GM12878 (cell line): ENCODE measurements at regions not wholly inside any gene's neighbourhood (a gene's known extent, or its start where the extent isn't known, plus 50 kb on each side); places are given as distances from the start of the nearest gene placed in this dataset.

ENCODE experiments used
- ATAC-seq: fragments of 200-7000 bp; cut with Tn5 transposase; 3 replicates; pipeline ENCODE4 v1.9.1; 2020; ENCODE audit warnings: mild to moderate bottlenecking, moderate library complexity
- BruUV-seq: library from RNA; stranded (reverse); fragments of 400-500 nt; replicated peaks from 2 replicates; lab custom pipeline; 2021; lab: Mats Ljungman, UMichigan
- CTCF ChIA-PET: fragments of 300-600 bp; sonication (Branson Sonifier 250); formaldehyde crosslinking; extraction: SDS; loops from one replicate; lab custom pipeline; 2021; ENCODE audit warnings: inconsistent platforms; lab: Yijun Ruan, JAX
- POLR2A ChIA-PET: fragments of 350-600 bp; formaldehyde crosslinking; extraction: SDS; loops from one replicate; lab custom pipeline; 2021; ENCODE audit warnings: inconsistent platforms; lab: Charles Lee
- RAD21 ChIA-PET: fragments of 300-600 bp; sonication (Branson Sonifier 250); formaldehyde crosslinking; loops from one replicate; lab custom pipeline; 2023; ENCODE audit warnings: antibody characterized with exemption; ENCODE audit not compliant: unreplicated experiment; lab: Charles Lee
- SMC1A ChIA-PET: fragments of 300-600 bp; sonication (Branson Sonifier 250); formaldehyde crosslinking; loops from one replicate; lab custom pipeline; 2023; ENCODE audit not compliant: unreplicated experiment, uncharacterized antibody; lab: Charles Lee
- DNase-seq: peaks from one replicate; pipeline ENCODE4 v3.0.0-alpha.2; 2011; ENCODE audit warnings: low read depth, low spot score
- FAIRE-seq: peaks from 3 replicates; lab custom pipeline; 2011; peaks lifted over from hg19 to GRCh38; lab: Jason Lieb, UNC
- H2AFZ ChIP-seq: 2 replicates; pipeline ENCODE4 v1.6.0; 2011; ENCODE audit warnings: low read depth, low read length, control low read depth; ENCODE audit not compliant: control insufficient read depth
- H3K27ac ChIP-seq: 2 replicates; pipeline ENCODE4 v1.5.1; 2011; ENCODE audit warnings: control low read depth; ENCODE audit not compliant: control insufficient read depth, insufficient read depth
- H3K27me3 ChIP-seq, 2 experiments: replicated peaks in 1 of 2; 2 replicates each; pipeline versions ENCODE4 v1.6.0 to v1.6.1; 2011; ENCODE audit warnings: low read length in 1 of 2; ENCODE audit not compliant: control insufficient read depth in 2 of 2, insufficient read depth in 2 of 2
- H3K36me3 ChIP-seq, 2 experiments: 2 replicates each; pipeline ENCODE4 v1.5.1; 2011; ENCODE audit warnings: low read length in 1 of 2; ENCODE audit not compliant: control insufficient read depth in 2 of 2, insufficient read depth in 2 of 2
- H3K4me1 ChIP-seq: 2 replicates; pipeline ENCODE4 v1.6.1; 2011; ENCODE audit warnings: mild to moderate bottlenecking, low read length, moderate library complexity, mixed read lengths; ENCODE audit not compliant: control insufficient read depth, insufficient read depth
- H3K4me2 ChIP-seq: 2 replicates; pipeline ENCODE4 v1.6.0; 2011; ENCODE audit warnings: control low read depth; ENCODE audit not compliant: control insufficient read depth, insufficient read depth
- H3K4me3 ChIP-seq: fragments of 200-600 bp; sonication (generic); 2 replicates; pipeline ENCODE4 v1.5.1; 2016
- H3K79me2 ChIP-seq: 2 replicates; pipeline ENCODE4 v1.6.0; 2011; ENCODE audit warnings: low read length; ENCODE audit not compliant: control insufficient read depth, insufficient read depth
- H3K9ac ChIP-seq: 2 replicates; pipeline ENCODE4 v1.8.0; 2011; ENCODE audit warnings: low read length, control low read depth, mixed read lengths; ENCODE audit not compliant: control insufficient read depth, insufficient read depth
- H3K9me3 ChIP-seq: replicated peaks from 3 replicates; pipeline ENCODE4 v1.5.1; 2011; ENCODE audit warnings: mild to moderate bottlenecking, low read length; ENCODE audit not compliant: control insufficient read depth, insufficient read depth
- H4K20me1 ChIP-seq: 2 replicates; pipeline ENCODE4 v1.6.0; 2011; ENCODE audit not compliant: control insufficient read depth, insufficient read depth
- BCLAF1 ChIP-seq: fragments of 450-650 bp; IDR thresholded peaks from 2 replicates; pipeline ENCODE4 v1.6.1; 2017; ENCODE audit warnings: antibody characterized with exemption, mild to moderate bottlenecking, moderate library complexity
- BMI1 ChIP-seq: fragments of 450-650 bp; IDR thresholded peaks from 2 replicates; pipeline ENCODE4 v1.6.1; 2016; ENCODE audit warnings: mild to moderate bottlenecking, moderate library complexity, borderline replicate concordance
- CTCF ChIP-seq, 3 experiments: IDR thresholded peaks in 2 of 3; conservative IDR thresholded peaks in 1 of 3; 2 replicates each; pipeline ENCODE4 v1.5.1; 2011; ENCODE audit warnings: low read depth in 3 of 3, low read length in 3 of 3, mild to moderate bottlenecking in 3 of 3, control low read depth in 2 of 3, moderate library complexity in 2 of 3, inconsistent platforms in 1 of 3, mixed read lengths in 1 of 3; ENCODE audit not compliant: control insufficient read depth in 2 of 3, insufficient read depth in 1 of 3; ENCODE audit errors: extremely low read depth in 1 of 3
- DPF2 ChIP-seq: fragments of 450-650 bp; IDR thresholded peaks from 2 replicates; pipeline ENCODE4 v1.6.1; 2017; ENCODE audit warnings: mild to moderate bottlenecking
- IRF4 ChIP-seq: IDR thresholded peaks from 2 replicates; pipeline ENCODE4 v1.6.1; 2011; ENCODE audit warnings: low read depth, low read length
- JUNB ChIP-seq: IDR thresholded peaks from 2 replicates; pipeline ENCODE4 v1.6.1; 2016; ENCODE audit warnings: antibody characterized with exemption, mild to moderate bottlenecking
- KAT2A ChIP-seq: conservative IDR thresholded peaks from 2 replicates; pipeline ENCODE4 v1.6.1; 2011; ENCODE audit warnings: low read depth, low read length; ENCODE audit not compliant: control insufficient read depth
- NFXL1 ChIP-seq: fragments of 450-650 bp; IDR thresholded peaks from 2 replicates; pipeline ENCODE4 v1.6.1; 2017; ENCODE audit warnings: antibody characterized with exemption, mild to moderate bottlenecking, borderline replicate concordance
- NFYB ChIP-seq: IDR thresholded peaks from 2 replicates; pipeline ENCODE4 v1.6.1; 2011; ENCODE audit warnings: low read depth, mild to moderate bottlenecking, low read length, improper control_type of control experiment, moderate library complexity; ENCODE audit not compliant: insufficient read depth
- NRF1 ChIP-seq: conservative IDR thresholded peaks from 2 replicates; pipeline ENCODE4 v1.6.1; 2011; ENCODE audit warnings: mild to moderate bottlenecking, low read depth, low read length, improper control_type of control experiment
- PBX3 ChIP-seq: IDR thresholded peaks from 2 replicates; pipeline ENCODE4 v1.6.1; 2011; ENCODE audit warnings: mild to moderate bottlenecking, low read depth, low read length, moderate library complexity; ENCODE audit not compliant: insufficient replicate concordance
- POLR2AphosphoS5 ChIP-seq: IDR thresholded peaks from 2 replicates; pipeline ENCODE4 v1.6.1; 2011; ENCODE audit warnings: mild to moderate bottlenecking, low read length, inconsistent platforms
- SREBF1 ChIP-seq: IDR thresholded peaks from 2 replicates; pipeline ENCODE4 v1.6.1; 2012; ENCODE audit warnings: mild to moderate bottlenecking, low read length
- ZNF622 ChIP-seq: fragments of 450-650 bp; IDR thresholded peaks from 2 replicates; pipeline ENCODE4 v1.6.1; 2017; ENCODE audit warnings: mild to moderate bottlenecking, inconsistent platforms
- whole genome bisulfite sequencing: methylation state at CpG from one replicate; pipeline ENCODE4 v1.1.6; 2016; ENCODE audit warnings: low lambda C conversion rate; ENCODE audit not compliant: insufficient replicate concordance, insufficient coverage; ENCODE audit errors: missing lambda C conversion rate; 5-methylcytosine and 5-hydroxymethylcytosine counted together
- in situ Hi-C: fragments of 300-500 bp; cut with MboI; formaldehyde crosslinking; loops from 9 replicates; pipeline ENCODE4 v1.14.3; 2018; ENCODE audit warnings: mixed read lengths
- intact Hi-C: fragments of 100-400 bp; cut with micrococcal nuclease; formaldehyde crosslinking; loops from one replicate; pipeline ENCODE4 v1.14.2; 2022; ENCODE audit not compliant: unreplicated experiment

GRCh38 chr9:108086624-108087023, 597.1 kb upstream of the KLF4 start (continued):
- no peak for TF ChIP-seq BCLAF1

- TF ChIP-seq CTCF (IDR thresholded peaks at IDR 0.05 in 2 of 3, conservative IDR thresholded peaks at IDR 0.05 in 1 of 3; ENCODE audit: control insufficient read depth in 2 of 3, extremely low read depth in 1 of 3, insufficient read depth in 1 of 3, low read depth in 3 of 3, low read length in 3 of 3) (no peak), DPF2 (no peak), NFYB (no peak), BMI1 (no peak), POLR2AphosphoS5 (no peak), ZNF622 (no peak), KAT2A (no peak), IRF4 (no peak), SREBF1 (no peak), JUNB (no peak), NFXL1 (no peak), PBX3 (no peak), NRF1 (no peak)
- H3K4me1 ChIP-seq: no peaks in the 10 kb centered on the region
- no peaks in the 10 kb centered on the region for H4K20me1 ChIP-seq
- in situ Hi-C loops (no loop called here), intact Hi-C loops (no loop called here)
- no peak overlapping the region for H3K27ac ChIP-seq
- H3K4me2 ChIP-seq: no peak overlapping the region
- ATAC-seq (no peak), FAIRE-seq (no peak), DNase-seq (no peak)
- SMC1A ChIA-PET: no interaction called here
- no peaks in the 10 kb centered on the region for H3K79me2 ChIP-seq
- no peak overlapping the region for H3K4me3 ChIP-seq
- no peaks in the 10 kb centered on the region for H3K9me3 ChIP-seq
- H2AFZ ChIP-seq: no peak overlapping the region
- RAD21 ChIA-PET: no interaction called here
- CTCF ChIA-PET: no interaction called here
- POLR2A ChIA-PET: no interaction called here
- no peaks in the 10 kb centered on the region for H3K27me3 ChIP-seq
- no TSS peak for BruUV-seq
- WGBS: 10% methylated on average over 6 of the region's 6 CpGs
- no peak overlapping the region for H3K9ac ChIP-seq
- H3K36me3 ChIP-seq: no peaks in the 10 kb centered on the region
These were observed 595.7 kb upstream of the KLF4 start for GRCh38 chr9:108085294-108085693.
